H1 (cell line): ENCODE measurements at regions not wholly inside any gene's neighbourhood (a gene's known extent, or its start where the extent isn't known, plus 50 kb on each side); places are given as distances from the start of the nearest gene placed in this dataset.

Source experiments
- ASH2L ChIP-seq: fragments of 200-600, 300-600 bp; sonication (generic); IDR thresholded peaks from one replicate; pipeline ENCODE4 v1.7.1; 2017; ENCODE audit warnings: low read length
- CREB1 ChIP-seq: IDR thresholded peaks from 2 replicates; pipeline ENCODE4 v1.6.1; 2012; ENCODE audit warnings: inconsistent platforms
- HDAC2 ChIP-seq, 2 experiments: fragments of 300-600 bp in 1 of 2; sonication (generic) in 1 of 2; IDR thresholded peaks; 2 replicates each; pipeline ENCODE4 v1.6.1; 2011 to 2012; ENCODE audit warnings: low read depth in 2 of 2, low read length in 2 of 2, mild to moderate bottlenecking in 2 of 2, moderate library complexity in 2 of 2, borderline replicate concordance in 1 of 2, inconsistent platforms in 1 of 2
- KDM5A ChIP-seq: fragments of 200-600 bp; IDR thresholded peaks from 2 replicates; pipeline ENCODE4 v1.7.1; 2012; ENCODE audit warnings: mild to moderate bottlenecking, low read length, inconsistent platforms, mixed read lengths
- SIRT6 ChIP-seq: IDR thresholded peaks from one replicate; pipeline ENCODE4 v1.7.1; 2012; ENCODE audit warnings: low read length, inconsistent platforms
- SP4 ChIP-seq: IDR thresholded peaks from 2 replicates; pipeline ENCODE4 v1.6.1; 2012; ENCODE audit warnings: low read length, inconsistent platforms
- TF ChIP-seq, protein P1 (sequence below): fragments of 300-600 bp; sonication (generic); IDR thresholded peaks from 2 replicates; pipeline ENCODE4 v1.7.1; 2012; ENCODE audit warnings: low read length, moderate library complexity, mild to moderate bottlenecking, inconsistent platforms; ENCODE audit not compliant: insufficient replicate concordance
- TF ChIP-seq, protein P2 (sequence below): IDR thresholded peaks from 2 replicates; pipeline ENCODE4 v1.6.1; 2011; ENCODE audit warnings: low read length, improper control_type of control experiment

DNA sequence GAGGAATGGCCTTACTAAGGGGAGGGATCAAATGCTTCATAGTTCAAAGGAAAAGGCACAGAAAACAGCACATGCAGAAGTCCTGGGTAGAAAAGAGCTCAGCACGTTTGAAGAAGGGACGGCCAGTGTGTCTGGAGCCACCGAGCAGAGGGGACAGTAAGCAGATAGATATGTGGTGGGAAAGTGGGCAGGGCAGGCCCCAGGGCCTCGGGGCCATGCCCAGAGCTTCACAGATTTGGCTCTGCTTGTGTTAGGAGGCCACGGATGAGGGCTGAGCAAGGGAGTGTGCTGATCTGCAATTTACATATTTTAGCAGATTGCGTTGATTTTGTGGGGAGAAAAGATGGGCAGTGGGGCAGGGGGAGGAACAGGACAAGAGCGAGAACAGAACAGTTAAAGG is 343.1 kb downstream of the LPIN1 start (continued):
- TF ChIP-seq, protein P1, sequence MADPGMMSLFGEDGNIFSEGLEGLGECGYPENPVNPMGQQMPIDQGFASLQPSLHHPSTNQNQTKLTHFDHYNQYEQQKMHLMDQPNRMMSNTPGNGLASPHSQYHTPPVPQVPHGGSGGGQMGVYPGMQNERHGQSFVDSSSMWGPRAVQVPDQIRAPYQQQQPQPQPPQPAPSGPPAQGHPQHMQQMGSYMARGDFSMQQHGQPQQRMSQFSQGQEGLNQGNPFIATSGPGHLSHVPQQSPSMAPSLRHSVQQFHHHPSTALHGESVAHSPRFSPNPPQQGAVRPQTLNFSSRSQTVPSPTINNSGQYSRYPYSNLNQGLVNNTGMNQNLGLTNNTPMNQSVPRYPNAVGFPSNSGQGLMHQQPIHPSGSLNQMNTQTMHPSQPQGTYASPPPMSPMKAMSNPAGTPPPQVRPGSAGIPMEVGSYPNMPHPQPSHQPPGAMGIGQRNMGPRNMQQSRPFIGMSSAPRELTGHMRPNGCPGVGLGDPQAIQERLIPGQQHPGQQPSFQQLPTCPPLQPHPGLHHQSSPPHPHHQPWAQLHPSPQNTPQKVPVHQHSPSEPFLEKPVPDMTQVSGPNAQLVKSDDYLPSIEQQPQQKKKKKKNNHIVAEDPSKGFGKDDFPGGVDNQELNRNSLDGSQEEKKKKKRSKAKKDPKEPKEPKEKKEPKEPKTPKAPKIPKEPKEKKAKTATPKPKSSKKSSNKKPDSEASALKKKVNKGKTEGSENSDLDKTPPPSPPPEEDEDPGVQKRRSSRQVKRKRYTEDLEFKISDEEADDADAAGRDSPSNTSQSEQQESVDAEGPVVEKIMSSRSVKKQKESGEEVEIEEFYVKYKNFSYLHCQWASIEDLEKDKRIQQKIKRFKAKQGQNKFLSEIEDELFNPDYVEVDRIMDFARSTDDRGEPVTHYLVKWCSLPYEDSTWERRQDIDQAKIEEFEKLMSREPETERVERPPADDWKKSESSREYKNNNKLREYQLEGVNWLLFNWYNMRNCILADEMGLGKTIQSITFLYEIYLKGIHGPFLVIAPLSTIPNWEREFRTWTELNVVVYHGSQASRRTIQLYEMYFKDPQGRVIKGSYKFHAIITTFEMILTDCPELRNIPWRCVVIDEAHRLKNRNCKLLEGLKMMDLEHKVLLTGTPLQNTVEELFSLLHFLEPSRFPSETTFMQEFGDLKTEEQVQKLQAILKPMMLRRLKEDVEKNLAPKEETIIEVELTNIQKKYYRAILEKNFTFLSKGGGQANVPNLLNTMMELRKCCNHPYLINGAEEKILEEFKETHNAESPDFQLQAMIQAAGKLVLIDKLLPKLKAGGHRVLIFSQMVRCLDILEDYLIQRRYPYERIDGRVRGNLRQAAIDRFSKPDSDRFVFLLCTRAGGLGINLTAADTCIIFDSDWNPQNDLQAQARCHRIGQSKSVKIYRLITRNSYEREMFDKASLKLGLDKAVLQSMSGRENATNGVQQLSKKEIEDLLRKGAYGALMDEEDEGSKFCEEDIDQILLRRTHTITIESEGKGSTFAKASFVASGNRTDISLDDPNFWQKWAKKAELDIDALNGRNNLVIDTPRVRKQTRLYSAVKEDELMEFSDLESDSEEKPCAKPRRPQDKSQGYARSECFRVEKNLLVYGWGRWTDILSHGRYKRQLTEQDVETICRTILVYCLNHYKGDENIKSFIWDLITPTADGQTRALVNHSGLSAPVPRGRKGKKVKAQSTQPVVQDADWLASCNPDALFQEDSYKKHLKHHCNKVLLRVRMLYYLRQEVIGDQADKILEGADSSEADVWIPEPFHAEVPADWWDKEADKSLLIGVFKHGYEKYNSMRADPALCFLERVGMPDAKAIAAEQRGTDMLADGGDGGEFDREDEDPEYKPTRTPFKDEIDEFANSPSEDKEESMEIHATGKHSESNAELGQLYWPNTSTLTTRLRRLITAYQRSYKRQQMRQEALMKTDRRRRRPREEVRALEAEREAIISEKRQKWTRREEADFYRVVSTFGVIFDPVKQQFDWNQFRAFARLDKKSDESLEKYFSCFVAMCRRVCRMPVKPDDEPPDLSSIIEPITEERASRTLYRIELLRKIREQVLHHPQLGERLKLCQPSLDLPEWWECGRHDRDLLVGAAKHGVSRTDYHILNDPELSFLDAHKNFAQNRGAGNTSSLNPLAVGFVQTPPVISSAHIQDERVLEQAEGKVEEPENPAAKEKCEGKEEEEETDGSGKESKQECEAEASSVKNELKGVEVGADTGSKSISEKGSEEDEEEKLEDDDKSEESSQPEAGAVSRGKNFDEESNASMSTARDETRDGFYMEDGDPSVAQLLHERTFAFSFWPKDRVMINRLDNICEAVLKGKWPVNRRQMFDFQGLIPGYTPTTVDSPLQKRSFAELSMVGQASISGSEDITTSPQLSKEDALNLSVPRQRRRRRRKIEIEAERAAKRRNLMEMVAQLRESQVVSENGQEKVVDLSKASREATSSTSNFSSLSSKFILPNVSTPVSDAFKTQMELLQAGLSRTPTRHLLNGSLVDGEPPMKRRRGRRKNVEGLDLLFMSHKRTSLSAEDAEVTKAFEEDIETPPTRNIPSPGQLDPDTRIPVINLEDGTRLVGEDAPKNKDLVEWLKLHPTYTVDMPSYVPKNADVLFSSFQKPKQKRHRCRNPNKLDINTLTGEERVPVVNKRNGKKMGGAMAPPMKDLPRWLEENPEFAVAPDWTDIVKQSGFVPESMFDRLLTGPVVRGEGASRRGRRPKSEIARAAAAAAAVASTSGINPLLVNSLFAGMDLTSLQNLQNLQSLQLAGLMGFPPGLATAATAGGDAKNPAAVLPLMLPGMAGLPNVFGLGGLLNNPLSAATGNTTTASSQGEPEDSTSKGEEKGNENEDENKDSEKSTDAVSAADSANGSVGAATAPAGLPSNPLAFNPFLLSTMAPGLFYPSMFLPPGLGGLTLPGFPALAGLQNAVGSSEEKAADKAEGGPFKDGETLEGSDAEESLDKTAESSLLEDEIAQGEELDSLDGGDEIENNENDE: no peak
- TF ChIP-seq SIRT6: no peak
- TF ChIP-seq, protein P2, sequence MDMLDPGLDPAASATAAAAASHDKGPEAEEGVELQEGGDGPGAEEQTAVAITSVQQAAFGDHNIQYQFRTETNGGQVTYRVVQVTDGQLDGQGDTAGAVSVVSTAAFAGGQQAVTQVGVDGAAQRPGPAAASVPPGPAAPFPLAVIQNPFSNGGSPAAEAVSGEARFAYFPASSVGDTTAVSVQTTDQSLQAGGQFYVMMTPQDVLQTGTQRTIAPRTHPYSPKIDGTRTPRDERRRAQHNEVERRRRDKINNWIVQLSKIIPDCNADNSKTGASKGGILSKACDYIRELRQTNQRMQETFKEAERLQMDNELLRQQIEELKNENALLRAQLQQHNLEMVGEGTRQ: no peak
- TF ChIP-seq CREB1: no peak
- no peak for TF ChIP-seq SP4
- no peak for TF ChIP-seq HDAC2 (IDR thresholded peaks at IDR 0.05; ENCODE audit: borderline replicate concordance in 1 of 2, low read depth in 2 of 2, low read length in 2 of 2)
- no peak for TF ChIP-seq KDM5A
- TF ChIP-seq ASH2L: no peak
